LNCaP clone FGC (cell line): ENCODE measurements at regions not wholly inside any gene's neighbourhood (a gene's known extent, or its start where the extent isn't known, plus 50 kb on each side); places are given as distances from the start of the nearest gene placed in this dataset.

Experiments used
- DNase-seq: peaks from one replicate; pipeline ENCODE4 v3.0.0-alpha.2; 2011; ENCODE audit warnings: low read depth
- H3K4me3 ChIP-seq: 2 replicates; pipeline ENCODE4 v1.5.1; 2011; ENCODE audit warnings: mild to moderate bottlenecking, low read depth, low read length, control low read depth
- CTCF ChIP-seq: IDR thresholded peaks from 2 replicates; pipeline ENCODE4 v1.5.1; 2012; ENCODE audit warnings: mild to moderate bottlenecking; ENCODE audit not compliant: control insufficient read depth, insufficient read depth; ENCODE audit errors: extremely low read depth

GRCh38 chr19:33946535-33947264, 150.0 kb downstream of the KCTD15 start:
- TF ChIP-seq CTCF = no peak
- peak; percentile 40 for DNase-seq
- H3K4me3 ChIP-seq = no peak overlapping the region

GRCh38 chr19:33947265-33947964, 150.7 kb downstream of the KCTD15 start:
- TF ChIP-seq CTCF = no peak
- DNase-seq = no peak
- no peak overlapping the region for H3K4me3 ChIP-seq

- H3K4me3 ChIP-seq = no peak overlapping the region
- no peak for TF ChIP-seq CTCF
- no peak for DNase-seq
Measured at GRCh38 chr19:33948651-33949335, 152.1 kb downstream of the KCTD15 start.

- TF ChIP-seq CTCF = no peak
- no peak for DNase-seq
- no peak overlapping the region for H3K4me3 ChIP-seq
Measured at GRCh38 chr19:33950091-33950750, 153.6 kb downstream of the KCTD15 start.

GRCh38 chr19:33953023-33953422, 156.4 kb downstream of the KCTD15 start:
- DNase-seq = no peak
- TF ChIP-seq CTCF = no peak
- H3K4me3 ChIP-seq = no peak overlapping the region

GRCh38 chr19:33953592-33953991, 156.9 kb downstream of the KCTD15 start:
- H3K4me3 ChIP-seq = no peak overlapping the region
- DNase-seq = no peak
- no peak for TF ChIP-seq CTCF
